ENCODE measurements at regions not wholly inside any gene's neighbourhood (a gene's known extent, or its start where the extent isn't known, plus 50 kb on each side); places are given as distances from the start of the nearest gene placed in this dataset.

- WGBS, 2 donors (ENCODE audit: extremely low coverage in 2 of 2, insufficient read length in 2 of 2, insufficient replicate concordance in 1 of 2), result no CpG with 5 or more reads among the region's 1 CpG
These were observed 131.1 kb upstream of the ABCB5 start for GRCh38 chr7:20484356-20484755.

GRCh38 chr7:20488850-20489249 is 126.6 kb upstream of the ABCB5 start:
- H3K9me3 ChIP-seq (replicated peaks in 1 of 2; ENCODE audit: control insufficient read depth in 2 of 2, insufficient read depth in 1 of 2, low read depth in 1 of 2, low read length in 2 of 2), result peaks cover 9 to 23% of the 10 kb centered on the region in 2 donors

More at GRCh38 chr7:20484356-20484755, 131.1 kb upstream of the ABCB5 start:
- Histone ChIP-seq H3K4me1 (ENCODE audit: control insufficient read depth in 2 of 2, insufficient read depth in 1 of 2, low read depth in 1 of 2, low read length in 2 of 2) (peaks cover 0 to 26% of the 10 kb centered on the region in 2 donors), H3K4ac (ENCODE audit: low read length) (no peak overlapping the region), H2AK5ac (ENCODE audit: low read depth, low read length) (no peak overlapping the region), H3K9me3 (replicated peaks in 1 of 2; ENCODE audit: control insufficient read depth in 2 of 2, insufficient read depth in 1 of 2, low read depth in 1 of 2, low read length in 2 of 2) (peaks cover 9 to 20% of the 10 kb centered on the region in 2 donors), H2BK12ac (ENCODE audit: low read length) (no peak overlapping the region), H2BK15ac (ENCODE audit: low read length) (no peak overlapping the region), H3K4me2 (ENCODE audit: insufficient read depth, low read length, poor library complexity, severe bottlenecking) (no peak overlapping the region), H3K79me1 (ENCODE audit: low read depth, low read length) (no peaks in the 10 kb centered on the region), H3K27me3 (ENCODE audit: control insufficient read depth in 3 of 3, insufficient read depth in 3 of 3, low read depth in 1 of 3, low read length in 3 of 3) (no peaks in the 10 kb centered on the region), H2AFZ (ENCODE audit: low read length) (peak overlapping the region; percentile 12), H3K14ac (ENCODE audit: low read length) (no peak overlapping the region), H3K9ac (ENCODE audit: low read depth, low read length, poor library complexity) (no peak overlapping the region), H4K8ac (ENCODE audit: low read depth, low read length) (no peak overlapping the region), H3K36me3 (replicated peaks in 1 of 2; ENCODE audit: control insufficient read depth in 2 of 2, insufficient read depth in 2 of 2, low read length in 2 of 2) (no peaks in the 10 kb centered on the region), H3K23ac (ENCODE audit: low read depth, low read length, poor library complexity) (no peak overlapping the region), H3K4me3 (ENCODE audit: low read length in 2 of 2) (no peak overlapping the region), H4K91ac (ENCODE audit: low read depth, low read length, poor library complexity) (no peak overlapping the region), H2BK5ac (ENCODE audit: low read length) (no peak overlapping the region), H2BK120ac (ENCODE audit: low read depth, low read length) (no peak overlapping the region), H3K27ac (replicated peaks; ENCODE audit: low read length) (no peak overlapping the region), H3K18ac (ENCODE audit: low read length) (no peak overlapping the region)
- no peak for DNase-seq (ENCODE audit: low spot score)

GRCh38 chr7:20491284-20491683 is 124.2 kb upstream of the ABCB5 start:
- H4K8ac ChIP-seq (ENCODE audit: low read depth, low read length), result no peak overlapping the region
- H3K9me3 ChIP-seq (replicated peaks in 1 of 2; ENCODE audit: control insufficient read depth in 2 of 2, insufficient read depth in 1 of 2, low read depth in 1 of 2, low read length in 2 of 2), result peaks cover 11 to 25% of the 10 kb centered on the region in 2 donors
- H3K79me1 ChIP-seq (ENCODE audit: low read depth, low read length), result no peaks in the 10 kb centered on the region
- no peak overlapping the region for H3K14ac ChIP-seq (ENCODE audit: low read length)
- no peak overlapping the region for H3K18ac ChIP-seq (ENCODE audit: low read length)
- H3K4me3 ChIP-seq (ENCODE audit: low read length in 2 of 2), result no peak overlapping the region
- H4K91ac ChIP-seq (ENCODE audit: low read depth, low read length, poor library complexity), result no peak overlapping the region
- no peak overlapping the region for H2AK5ac ChIP-seq (ENCODE audit: low read depth, low read length)
- no peaks in the 10 kb centered on the region for H3K4me1 ChIP-seq (ENCODE audit: control insufficient read depth in 2 of 2, insufficient read depth in 1 of 2, low read depth in 1 of 2, low read length in 2 of 2)
- no peak overlapping the region for H2BK120ac ChIP-seq (ENCODE audit: low read depth, low read length)
- H3K4ac ChIP-seq (ENCODE audit: low read length), result no peak overlapping the region
- no peak overlapping the region for H2BK15ac ChIP-seq (ENCODE audit: low read length)
- no peak overlapping the region for H3K23ac ChIP-seq (ENCODE audit: low read depth, low read length, poor library complexity)
- H3K4me2 ChIP-seq (ENCODE audit: insufficient read depth, low read length, poor library complexity, severe bottlenecking), result no peak overlapping the region
- H3K36me3 ChIP-seq (replicated peaks in 1 of 2; ENCODE audit: control insufficient read depth in 2 of 2, insufficient read depth in 2 of 2, low read length in 2 of 2), result no peaks in the 10 kb centered on the region
- DNase-seq (ENCODE audit: low spot score), result no peak
- H3K27ac ChIP-seq (replicated peaks; ENCODE audit: low read length), result no peak overlapping the region
- H2BK5ac ChIP-seq (ENCODE audit: low read length), result no peak overlapping the region
- H3K9ac ChIP-seq (ENCODE audit: low read depth, low read length, poor library complexity), result no peak overlapping the region
- no peaks in the 10 kb centered on the region for H3K27me3 ChIP-seq (ENCODE audit: control insufficient read depth in 3 of 3, insufficient read depth in 3 of 3, low read depth in 1 of 3, low read length in 3 of 3)
- H2AFZ ChIP-seq (ENCODE audit: low read length), result no peak overlapping the region
- H2BK12ac ChIP-seq (ENCODE audit: low read length), result no peak overlapping the region

More at GRCh38 chr7:20488850-20489249, 126.6 kb upstream of the ABCB5 start:
- Histone ChIP-seq H3K4me2 (ENCODE audit: insufficient read depth, low read length, poor library complexity, severe bottlenecking) (no peak overlapping the region), H2AK5ac (ENCODE audit: low read depth, low read length) (no peak overlapping the region), H3K79me1 (ENCODE audit: low read depth, low read length) (no peaks in the 10 kb centered on the region), H3K4me3 (ENCODE audit: low read length in 2 of 2) (no peak overlapping the region), H4K91ac (ENCODE audit: low read depth, low read length, poor library complexity) (no peak overlapping the region), H3K27me3 (ENCODE audit: control insufficient read depth in 3 of 3, insufficient read depth in 3 of 3, low read depth in 1 of 3, low read length in 3 of 3) (no peaks in the 10 kb centered on the region), H3K9ac (ENCODE audit: low read depth, low read length, poor library complexity) (no peak overlapping the region), H3K27ac (replicated peaks; ENCODE audit: low read length) (no peak overlapping the region), H2BK120ac (ENCODE audit: low read depth, low read length) (no peak overlapping the region), H3K4me1 (ENCODE audit: control insufficient read depth in 2 of 2, insufficient read depth in 1 of 2, low read depth in 1 of 2, low read length in 2 of 2) (no peaks in the 10 kb centered on the region), H3K23ac (ENCODE audit: low read depth, low read length, poor library complexity) (no peak overlapping the region), H3K36me3 (replicated peaks in 1 of 2; ENCODE audit: control insufficient read depth in 2 of 2, insufficient read depth in 2 of 2, low read length in 2 of 2) (no peaks in the 10 kb centered on the region), H4K8ac (ENCODE audit: low read depth, low read length) (no peak overlapping the region), H2BK12ac (ENCODE audit: low read length) (no peak overlapping the region), H3K14ac (ENCODE audit: low read length) (no peak overlapping the region), H2AFZ (ENCODE audit: low read length) (no peak overlapping the region), H3K18ac (ENCODE audit: low read length) (no peak overlapping the region), H3K4ac (ENCODE audit: low read length) (no peak overlapping the region), H2BK5ac (ENCODE audit: low read length) (no peak overlapping the region), H2BK15ac (ENCODE audit: low read length) (no peak overlapping the region)
- no peak for DNase-seq (ENCODE audit: low spot score)

- Histone ChIP-seq H3K4ac (ENCODE audit: low read length) (no peak overlapping the region), H3K4me1 (ENCODE audit: control insufficient read depth in 2 of 2, insufficient read depth in 1 of 2, low read depth in 1 of 2, low read length in 2 of 2) (no peaks in the 10 kb centered on the region), H4K8ac (ENCODE audit: low read depth, low read length) (no peak overlapping the region), H2BK120ac (ENCODE audit: low read depth, low read length) (no peak overlapping the region), H3K4me2 (ENCODE audit: insufficient read depth, low read length, poor library complexity, severe bottlenecking) (no peak overlapping the region), H4K91ac (ENCODE audit: low read depth, low read length, poor library complexity) (no peak overlapping the region), H2BK12ac (ENCODE audit: low read length) (no peak overlapping the region), H3K14ac (ENCODE audit: low read length) (no peak overlapping the region), H3K36me3 (replicated peaks in 1 of 2; ENCODE audit: control insufficient read depth in 2 of 2, insufficient read depth in 2 of 2, low read length in 2 of 2) (no peaks in the 10 kb centered on the region), H3K27me3 (ENCODE audit: control insufficient read depth in 3 of 3, insufficient read depth in 3 of 3, low read depth in 1 of 3, low read length in 3 of 3) (no peaks in the 10 kb centered on the region), H2BK5ac (ENCODE audit: low read length) (no peak overlapping the region), H2BK15ac (ENCODE audit: low read length) (no peak overlapping the region), H3K23ac (ENCODE audit: low read depth, low read length, poor library complexity) (no peak overlapping the region), H3K27ac (replicated peaks; ENCODE audit: low read length) (no peak overlapping the region), H3K79me1 (ENCODE audit: low read depth, low read length) (no peaks in the 10 kb centered on the region), H2AK5ac (ENCODE audit: low read depth, low read length) (no peak overlapping the region), H3K18ac (ENCODE audit: low read length) (no peak overlapping the region), H2AFZ (ENCODE audit: low read length) (no peak overlapping the region), H3K9ac (ENCODE audit: low read depth, low read length, poor library complexity) (no peak overlapping the region), H3K9me3 (replicated peaks in 1 of 2; ENCODE audit: control insufficient read depth in 2 of 2, insufficient read depth in 1 of 2, low read depth in 1 of 2, low read length in 2 of 2) (peaks cover 2 to 16% of the 10 kb centered on the region in 2 donors), H3K4me3 (ENCODE audit: low read length in 2 of 2) (no peak overlapping the region)
- DNase-seq (ENCODE audit: low spot score), result no peak
These were observed 120.9 kb upstream of the ABCB5 start for GRCh38 chr7:20494566-20494965.
